SK-N-SH treated with all-trans-retinoic acid at 6 μM for 48 hours (cell line): ENCODE measurements at regions not wholly inside any gene's neighbourhood (a gene's known extent, or its start where the extent isn't known, plus 50 kb on each side); places are given as distances from the start of the nearest gene placed in this dataset.

Experiments
- ARNTL ChIP-seq: fragments of 450-650 bp; formaldehyde crosslinking; IDR thresholded peaks from 2 replicates; pipeline ENCODE4 v1.5.0; 2020; ENCODE audit warnings: low read depth, mild to moderate bottlenecking, moderate library complexity, borderline replicate concordance
- ESRRG ChIP-seq: fragments of 250-450 bp; sonication (Bioruptor Pico); IDR thresholded peaks from 2 replicates; pipeline ENCODE4 v1.6.1; 2021; ENCODE audit warnings: mild to moderate bottlenecking
- ISL1 ChIP-seq: fragments of 250-450 bp; sonication (Bioruptor Pico); IDR thresholded peaks from 2 replicates; pipeline ENCODE4 v2.1.2; 2022; ENCODE audit warnings: mild to moderate bottlenecking, moderate library complexity
- RARB ChIP-seq: fragments of 250-450 bp; sonication (Bioruptor Pico); IDR thresholded peaks from 2 replicates; pipeline ENCODE4 v1.8.0; 2021; ENCODE audit warnings: mild to moderate bottlenecking, moderate library complexity
- ZFP3 ChIP-seq: fragments of 250-450 bp; sonication (Bioruptor Pico); IDR thresholded peaks from 2 replicates; pipeline ENCODE4 v1.5.0; 2020; ENCODE audit warnings: mild to moderate bottlenecking, moderate library complexity
- ZNF70 ChIP-seq: fragments of 450-650 bp; formaldehyde crosslinking; IDR thresholded peaks from 2 replicates; pipeline ENCODE4 v1.5.0; 2020; ENCODE audit warnings: mild to moderate bottlenecking, moderate library complexity
- TF ChIP-seq, protein P1 (sequence below): fragments of 250-450 bp; sonication (Bioruptor Pico); IDR thresholded peaks from 2 replicates; pipeline ENCODE4 v1.5.1; 2020; ENCODE audit warnings: low read depth, mild to moderate bottlenecking, moderate library complexity
- TF ChIP-seq, protein P2 (sequence below): fragments of 250-450 bp; sonication (Bioruptor Pico); IDR thresholded peaks from 2 replicates; pipeline ENCODE4 v1.8.0; 2021; ENCODE audit warnings: low read depth, mild to moderate bottlenecking, moderate library complexity, borderline replicate concordance

DNA sequence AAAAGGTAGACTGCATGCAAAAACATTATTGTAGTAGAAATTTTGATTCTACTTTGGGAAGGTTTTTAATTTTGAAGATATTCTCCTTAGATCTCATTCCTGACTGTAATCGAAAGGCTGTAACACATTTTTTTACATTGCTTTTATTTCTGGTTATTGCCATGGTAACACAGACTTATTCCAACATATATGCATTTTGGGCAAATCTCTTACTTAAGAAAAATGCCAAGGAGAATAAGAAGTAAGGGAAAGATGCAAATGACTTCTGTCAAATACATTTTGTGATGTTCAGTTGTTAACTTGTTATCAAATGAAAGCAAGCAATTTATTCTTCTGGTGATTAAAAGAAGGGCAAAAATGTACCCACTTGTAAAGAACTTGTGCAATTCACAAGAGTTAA, 267.5 kb downstream of the AASDHPPT start:
- no peak for TF ChIP-seq ESRRG (CRISPR knock-in tag)
- TF ChIP-seq ARNTL (CRISPR knock-in tag), result no peak
- TF ChIP-seq, protein P1, sequence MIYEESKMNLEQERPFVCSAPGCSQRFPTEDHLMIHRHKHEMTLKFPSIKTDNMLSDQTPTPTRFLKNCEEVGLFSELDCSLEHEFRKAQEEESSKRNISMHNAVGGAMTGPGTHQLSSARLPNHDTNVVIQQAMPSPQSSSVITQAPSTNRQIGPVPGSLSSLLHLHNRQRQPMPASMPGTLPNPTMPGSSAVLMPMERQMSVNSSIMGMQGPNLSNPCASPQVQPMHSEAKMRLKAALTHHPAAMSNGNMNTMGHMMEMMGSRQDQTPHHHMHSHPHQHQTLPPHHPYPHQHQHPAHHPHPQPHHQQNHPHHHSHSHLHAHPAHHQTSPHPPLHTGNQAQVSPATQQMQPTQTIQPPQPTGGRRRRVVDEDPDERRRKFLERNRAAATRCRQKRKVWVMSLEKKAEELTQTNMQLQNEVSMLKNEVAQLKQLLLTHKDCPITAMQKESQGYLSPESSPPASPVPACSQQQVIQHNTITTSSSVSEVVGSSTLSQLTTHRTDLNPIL (CRISPR knock-in tag), result no peak
- no peak for TF ChIP-seq ZNF70
- TF ChIP-seq ISL1 (CRISPR knock-in tag), result no peak
- no peak for TF ChIP-seq ZFP3 (CRISPR knock-in tag)
- TF ChIP-seq RARB (CRISPR knock-in tag), result no peak
- TF ChIP-seq, protein P2, sequence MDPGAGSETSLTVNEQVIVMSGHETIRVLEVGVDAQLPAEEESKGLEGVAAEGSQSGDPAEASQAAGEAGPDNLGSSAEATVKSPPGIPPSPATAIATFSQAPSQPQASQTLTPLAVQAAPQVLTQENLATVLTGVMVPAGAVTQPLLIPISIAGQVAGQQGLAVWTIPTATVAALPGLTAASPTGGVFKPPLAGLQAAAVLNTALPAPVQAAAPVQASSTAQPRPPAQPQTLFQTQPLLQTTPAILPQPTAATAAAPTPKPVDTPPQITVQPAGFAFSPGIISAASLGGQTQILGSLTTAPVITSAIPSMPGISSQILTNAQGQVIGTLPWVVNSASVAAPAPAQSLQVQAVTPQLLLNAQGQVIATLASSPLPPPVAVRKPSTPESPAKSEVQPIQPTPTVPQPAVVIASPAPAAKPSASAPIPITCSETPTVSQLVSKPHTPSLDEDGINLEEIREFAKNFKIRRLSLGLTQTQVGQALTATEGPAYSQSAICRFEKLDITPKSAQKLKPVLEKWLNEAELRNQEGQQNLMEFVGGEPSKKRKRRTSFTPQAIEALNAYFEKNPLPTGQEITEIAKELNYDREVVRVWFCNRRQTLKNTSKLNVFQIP (CRISPR knock-in tag), result no peak
